Tibial nerve (tissue), 4 donors: ENCODE measurements at regions not wholly inside any gene's neighbourhood (a gene's known extent, or its start where the extent isn't known, plus 50 kb on each side); places are given as distances from the start of the nearest gene placed in this dataset.

ENCODE experiments used
- EP300 ChIP-seq, 2 donors: sonication (generic); formaldehyde crosslinking; IDR thresholded peaks; one replicate each; pipeline ENCODE4 v1.6.1; 2017; ENCODE audit warnings: antibody characterized with exemption in 2 of 2, mild to moderate bottlenecking in 1 of 2
- TF ChIP-seq, protein P1 (sequence below), 5 experiments: fragments of 200-600 bp in 3 of 5; fragments of 450-650 bp in 2 of 5; sonication (generic) in 3 of 5; IDR thresholded peaks; one replicate each; pipeline ENCODE4 v1.5.1; 2016 to 2019; ENCODE audit warnings: antibody characterized with exemption in 5 of 5, mild to moderate bottlenecking in 3 of 5, moderate library complexity in 2 of 5

DNA sequence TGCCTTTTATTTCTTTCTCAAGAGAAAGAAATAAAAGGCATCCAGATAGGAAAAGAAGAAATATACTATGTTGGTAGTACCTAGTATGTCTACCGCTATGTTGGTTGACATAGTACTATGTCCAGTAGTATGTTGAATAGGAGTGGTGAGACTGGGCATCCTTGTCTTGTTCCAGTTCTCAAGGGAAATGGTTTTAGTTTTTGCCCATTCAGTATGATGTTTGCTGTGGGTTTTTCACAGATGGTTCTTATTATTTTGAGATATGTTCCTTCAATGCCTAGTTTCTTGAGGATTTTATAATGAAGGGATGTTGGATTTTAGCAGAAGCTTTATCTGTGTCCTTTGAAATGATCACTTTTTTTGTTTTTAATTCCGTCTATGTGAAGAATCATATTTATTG lies 53.0 kb upstream of the CSNK1A1L start:
- no peak for TF ChIP-seq EP300 (IDR thresholded peaks at IDR 0.05)
- TF ChIP-seq, protein P1, sequence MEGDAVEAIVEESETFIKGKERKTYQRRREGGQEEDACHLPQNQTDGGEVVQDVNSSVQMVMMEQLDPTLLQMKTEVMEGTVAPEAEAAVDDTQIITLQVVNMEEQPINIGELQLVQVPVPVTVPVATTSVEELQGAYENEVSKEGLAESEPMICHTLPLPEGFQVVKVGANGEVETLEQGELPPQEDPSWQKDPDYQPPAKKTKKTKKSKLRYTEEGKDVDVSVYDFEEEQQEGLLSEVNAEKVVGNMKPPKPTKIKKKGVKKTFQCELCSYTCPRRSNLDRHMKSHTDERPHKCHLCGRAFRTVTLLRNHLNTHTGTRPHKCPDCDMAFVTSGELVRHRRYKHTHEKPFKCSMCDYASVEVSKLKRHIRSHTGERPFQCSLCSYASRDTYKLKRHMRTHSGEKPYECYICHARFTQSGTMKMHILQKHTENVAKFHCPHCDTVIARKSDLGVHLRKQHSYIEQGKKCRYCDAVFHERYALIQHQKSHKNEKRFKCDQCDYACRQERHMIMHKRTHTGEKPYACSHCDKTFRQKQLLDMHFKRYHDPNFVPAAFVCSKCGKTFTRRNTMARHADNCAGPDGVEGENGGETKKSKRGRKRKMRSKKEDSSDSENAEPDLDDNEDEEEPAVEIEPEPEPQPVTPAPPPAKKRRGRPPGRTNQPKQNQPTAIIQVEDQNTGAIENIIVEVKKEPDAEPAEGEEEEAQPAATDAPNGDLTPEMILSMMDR (IDR thresholded peaks at IDR 0.05), result no peak
